ENCODE measurements at regions not wholly inside any gene's neighbourhood (a gene's known extent, or its start where the extent isn't known, plus 50 kb on each side); places are given as distances from the start of the nearest gene placed in this dataset.

DNA sequence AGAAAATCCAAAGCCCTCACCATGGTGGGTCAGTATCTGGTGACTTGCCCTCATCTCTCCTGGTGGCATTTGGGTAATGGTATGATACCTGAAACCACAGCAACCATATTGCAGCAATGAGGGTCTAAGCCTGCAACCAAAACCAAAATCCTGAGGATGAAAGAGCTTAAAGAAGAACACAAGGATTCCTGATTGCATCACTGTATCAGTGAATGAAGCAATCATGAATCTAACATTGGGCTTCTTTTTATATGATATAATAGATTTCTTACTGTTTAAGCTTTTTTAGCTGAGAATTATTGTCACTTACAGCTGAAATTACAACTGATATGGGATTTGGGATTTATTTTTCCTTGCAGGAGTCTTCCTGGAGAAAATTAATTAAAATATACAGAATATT, 269.9 kb downstream of the MEF2C start:
- DNase-seq (ENCODE audit: low read depth), result no peak
- TF ChIP-seq, protein P1, sequence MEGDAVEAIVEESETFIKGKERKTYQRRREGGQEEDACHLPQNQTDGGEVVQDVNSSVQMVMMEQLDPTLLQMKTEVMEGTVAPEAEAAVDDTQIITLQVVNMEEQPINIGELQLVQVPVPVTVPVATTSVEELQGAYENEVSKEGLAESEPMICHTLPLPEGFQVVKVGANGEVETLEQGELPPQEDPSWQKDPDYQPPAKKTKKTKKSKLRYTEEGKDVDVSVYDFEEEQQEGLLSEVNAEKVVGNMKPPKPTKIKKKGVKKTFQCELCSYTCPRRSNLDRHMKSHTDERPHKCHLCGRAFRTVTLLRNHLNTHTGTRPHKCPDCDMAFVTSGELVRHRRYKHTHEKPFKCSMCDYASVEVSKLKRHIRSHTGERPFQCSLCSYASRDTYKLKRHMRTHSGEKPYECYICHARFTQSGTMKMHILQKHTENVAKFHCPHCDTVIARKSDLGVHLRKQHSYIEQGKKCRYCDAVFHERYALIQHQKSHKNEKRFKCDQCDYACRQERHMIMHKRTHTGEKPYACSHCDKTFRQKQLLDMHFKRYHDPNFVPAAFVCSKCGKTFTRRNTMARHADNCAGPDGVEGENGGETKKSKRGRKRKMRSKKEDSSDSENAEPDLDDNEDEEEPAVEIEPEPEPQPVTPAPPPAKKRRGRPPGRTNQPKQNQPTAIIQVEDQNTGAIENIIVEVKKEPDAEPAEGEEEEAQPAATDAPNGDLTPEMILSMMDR (IDR thresholded peaks at IDR 0.05; ENCODE audit: insufficient read depth, low read depth, low read length), result no peak
- H3K4me3 ChIP-seq (ENCODE audit: low read depth, low read length), result no peak overlapping the region

DNA sequence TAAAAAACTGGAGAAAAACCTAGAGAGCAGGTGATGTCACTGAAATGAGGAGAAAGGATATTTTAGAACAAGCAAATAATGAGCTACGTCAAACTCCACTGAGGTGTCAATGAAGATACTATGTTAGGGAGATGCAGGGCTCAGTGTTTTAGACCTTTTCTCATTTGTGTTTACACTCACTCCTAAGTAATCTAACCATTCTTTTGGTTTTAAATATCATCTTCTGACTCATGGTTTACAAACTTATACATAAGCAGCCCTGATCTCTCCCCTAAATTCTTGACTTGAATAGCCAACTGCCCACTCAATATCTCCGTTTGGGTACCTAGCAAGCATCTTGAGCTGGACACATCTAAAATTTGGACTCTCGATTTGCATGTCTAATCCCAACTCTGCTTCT, 272.4 kb downstream of the MEF2C start:
- DNase-seq (ENCODE audit: low read depth), result no peak
- H3K4me3 ChIP-seq (ENCODE audit: low read depth, low read length), result no peak overlapping the region
- TF ChIP-seq, protein P1 (IDR thresholded peaks at IDR 0.05; ENCODE audit: insufficient read depth, low read depth, low read length), result no peak

DNA sequence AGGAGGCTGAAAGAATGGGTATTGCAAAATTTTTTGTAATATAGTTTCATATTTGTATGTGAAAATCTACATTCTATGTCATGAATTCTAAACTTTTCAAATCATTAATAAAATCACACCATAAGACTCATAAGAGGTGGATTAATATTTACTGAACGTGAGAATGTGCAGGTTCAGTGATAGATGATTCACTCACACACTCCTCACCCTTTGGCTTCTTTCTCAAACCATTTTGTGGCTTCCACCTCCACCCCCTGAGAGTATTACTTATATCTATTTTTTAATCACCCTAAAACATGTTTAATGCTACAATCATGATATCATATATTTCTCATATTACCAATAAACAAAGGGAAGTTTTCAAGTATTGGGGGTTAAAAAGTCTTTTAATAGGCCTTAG, 275.5 kb downstream of the MEF2C start:
- no peak overlapping the region for H3K4me3 ChIP-seq (ENCODE audit: low read depth, low read length)
- TF ChIP-seq, protein P1 (IDR thresholded peaks at IDR 0.05; ENCODE audit: insufficient read depth, low read depth, low read length), result no peak
- no peak for DNase-seq (ENCODE audit: low read depth)

DNA sequence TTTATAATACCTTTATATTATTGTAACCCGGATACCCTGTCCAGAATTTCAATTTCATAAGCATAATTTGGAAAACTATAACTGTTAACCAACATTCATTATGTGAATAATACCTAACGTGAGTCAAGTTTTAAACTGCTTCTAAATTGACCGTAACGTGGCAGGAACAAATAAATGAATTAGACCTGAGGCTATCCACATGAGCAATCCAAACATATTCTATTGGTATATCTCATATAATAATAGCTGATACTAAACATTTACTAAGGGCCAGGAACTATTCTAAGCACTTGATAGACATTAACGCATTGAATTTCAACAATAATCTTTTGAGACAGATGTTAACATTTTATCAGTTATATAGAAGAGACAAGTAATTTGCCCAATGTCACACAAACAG, 276.4 kb downstream of the MEF2C start:
- H3K4me3 ChIP-seq (ENCODE audit: low read depth, low read length), result no peak overlapping the region
- TF ChIP-seq, protein P1 (IDR thresholded peaks at IDR 0.05; ENCODE audit: insufficient read depth, low read depth, low read length), result no peak
- no peak for DNase-seq (ENCODE audit: low read depth)

DNA sequence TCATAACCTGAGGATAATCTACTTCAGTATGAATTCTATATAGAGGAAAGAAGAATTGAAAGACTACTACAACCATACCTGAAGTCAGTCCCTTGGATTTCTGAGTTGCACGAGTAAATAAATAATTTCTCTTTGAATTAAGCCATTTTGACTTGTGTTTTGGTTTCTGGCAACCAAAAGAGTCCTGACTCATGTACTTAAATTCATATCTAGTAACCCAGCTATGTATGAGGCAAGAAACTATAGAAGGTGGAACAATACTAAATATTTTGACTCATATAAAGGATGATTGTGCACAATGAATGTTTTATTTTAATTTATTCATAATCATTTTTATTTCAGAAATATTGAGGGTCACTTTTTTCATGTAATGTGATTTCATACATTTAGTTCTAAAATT, 276.8 kb downstream of the MEF2C start:
- TF ChIP-seq, protein P1 (IDR thresholded peaks at IDR 0.05; ENCODE audit: insufficient read depth, low read depth, low read length), result no peak
- DNase-seq (ENCODE audit: low read depth), result no peak
- no peak overlapping the region for H3K4me3 ChIP-seq (ENCODE audit: low read depth, low read length)

DNA sequence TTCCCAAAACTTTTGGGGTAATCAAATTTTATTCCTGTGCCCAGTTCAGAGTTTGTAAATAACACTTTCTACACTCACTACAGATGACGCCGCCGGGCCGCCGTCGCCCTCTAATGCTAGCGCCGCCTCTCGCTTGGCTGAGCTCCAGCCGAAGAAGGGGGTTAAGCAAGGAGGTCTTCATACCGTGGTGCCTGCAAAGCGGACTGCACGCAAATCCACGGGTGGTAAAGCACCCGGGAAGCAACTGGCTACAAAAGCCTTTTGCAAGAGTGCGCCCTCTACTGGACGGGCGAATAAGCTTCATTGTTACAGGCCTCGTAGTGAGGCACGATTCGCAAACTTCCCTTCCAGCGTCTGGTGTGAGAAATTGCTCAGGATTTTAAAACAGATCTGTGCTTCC, 280.4 kb downstream of the MEF2C start:
- DNase-seq (ENCODE audit: low read depth), result no peak
- no peak overlapping the region for H3K4me3 ChIP-seq (ENCODE audit: low read depth, low read length)
- TF ChIP-seq, protein P1 (IDR thresholded peaks at IDR 0.05; ENCODE audit: insufficient read depth, low read depth, low read length), result no peak

DNA sequence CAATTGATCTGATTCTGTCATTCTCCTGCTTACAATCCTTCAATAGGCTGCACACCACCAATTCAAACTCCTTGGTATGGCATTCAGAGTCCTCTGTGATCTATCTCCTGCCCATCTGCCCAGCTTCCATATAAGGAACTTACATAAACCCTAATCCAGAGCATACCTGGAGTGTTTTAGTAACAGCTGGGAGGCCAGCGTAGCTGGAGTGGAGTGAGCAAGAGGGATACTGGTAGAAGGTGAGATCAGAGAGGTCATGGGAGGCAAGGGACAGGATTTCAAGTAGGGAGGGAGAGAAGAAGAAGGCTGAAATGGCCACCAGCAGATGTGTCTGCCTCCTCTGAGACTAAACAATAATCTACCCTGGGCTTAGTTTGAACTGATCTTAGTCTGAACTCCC, 288.5 kb downstream of the MEF2C start:
- H3K4me3 ChIP-seq (ENCODE audit: low read depth, low read length), result no peak overlapping the region
- DNase-seq (ENCODE audit: low read depth), result no peak
- TF ChIP-seq, protein P1 (IDR thresholded peaks at IDR 0.05; ENCODE audit: insufficient read depth, low read depth, low read length), result no peak

All from fibroblast of villous mesenchyme (primary cell).